ENCODE measurements at regions not wholly inside any gene's neighbourhood (a gene's known extent, or its start where the extent isn't known, plus 50 kb on each side); places are given as distances from the start of the nearest gene placed in this dataset.

- no peak for DNase-seq
Measured at GRCh38 chr10:121076776-121077715, 225.9 kb downstream of the WDR11 start.

GRCh38 chr10:121078036-121078435 is 226.9 kb downstream of the WDR11 start:
- DNase-seq = no peak

GRCh38 chr10:121078672-121079102 is 227.5 kb downstream of the WDR11 start:
- no peak for DNase-seq

- no peak for DNase-seq
Measured at GRCh38 chr10:121079226-121079625, 228.1 kb downstream of the WDR11 start.

GRCh38 chr10:121080281-121080891 is 229.2 kb downstream of the WDR11 start:
- no peak for DNase-seq

GRCh38 chr10:121081306-121081705 is 230.1 kb downstream of the WDR11 start:
- DNase-seq = no peak

- DNase-seq = no peak
Measured at GRCh38 chr10:121082984-121083383, 231.8 kb downstream of the WDR11 start.

GRCh38 chr10:121084016-121084674 is 233.0 kb downstream of the WDR11 start:
- DNase-seq = no peak

- no peak for DNase-seq
Measured at GRCh38 chr10:121084675-121085070, 233.5 kb downstream of the WDR11 start.

- DNase-seq = no peak
Measured at GRCh38 chr10:121085367-121085766, 234.2 kb downstream of the WDR11 start.

- DNase-seq = no peak
Measured at GRCh38 chr10:121087129-121087528, 236.0 kb downstream of the WDR11 start.

- DNase-seq = no peak
Measured at GRCh38 chr10:121087688-121088087, 236.5 kb downstream of the WDR11 start.

GRCh38 chr10:121088524-121088923 is 237.4 kb downstream of the WDR11 start:
- no peak for DNase-seq

GRCh38 chr10:121089434-121089833 is 238.3 kb downstream of the WDR11 start:
- DNase-seq = no peak

- no peak for DNase-seq
Measured at GRCh38 chr10:121091961-121092719, 241.0 kb downstream of the WDR11 start.

GRCh38 chr10:121092720-121093095 is 241.5 kb downstream of the WDR11 start:
- no peak for DNase-seq

- DNase-seq = no peak
Measured at GRCh38 chr10:121096617-121097431, 245.7 kb downstream of the WDR11 start.

- DNase-seq = no peak
Measured at GRCh38 chr10:121098211-121098610, 247.0 kb downstream of the WDR11 start.

- DNase-seq = no peak
Measured at GRCh38 chr10:121098751-121099150, 247.6 kb downstream of the WDR11 start.

- no peak for DNase-seq
Measured at GRCh38 chr10:121099181-121099580, 248.0 kb downstream of the WDR11 start.

GRCh38 chr10:121099592-121099991 is 248.4 kb downstream of the WDR11 start:
- no peak for DNase-seq

- DNase-seq = no peak
Measured at GRCh38 chr10:121101561-121101960, 250.4 kb downstream of the WDR11 start.

Measured in activated CD4-positive, alpha-beta T cell treated with anti-CD3 and anti-CD28 coated beads, Interleukin-10, Interleukin-2, amounts not matched to agents 100 ng/mL and 50 ng/mL, durations not matched to agents 16 hours and 8 hours (primary cell).